Duodenal mucosa (tissue), 2 donors: ENCODE measurements at regions not wholly inside any gene's neighbourhood (a gene's known extent, or its start where the extent isn't known, plus 50 kb on each side); places are given as distances from the start of the nearest gene placed in this dataset.
"Not testable (repeated sequence)": the region's sequence is repeated elsewhere in the genome, so short reads cannot be mapped to it uniquely, and the experiment has no call there.

Experiments used
- H3K27ac ChIP-seq: one replicate; pipeline ENCODE4 v1.7.0; 2013; ENCODE audit warnings: low read depth, low read length
- H3K27me3 ChIP-seq, 2 donors: one replicate each; pipeline ENCODE4 v1.7.0; 2013; ENCODE audit warnings: low read length in 2 of 2, control low read depth in 1 of 2; ENCODE audit not compliant: insufficient read depth in 2 of 2, control insufficient read depth in 1 of 2
- H3K36me3 ChIP-seq, 2 donors: one replicate each; pipeline ENCODE4 v1.7.0; 2013; ENCODE audit warnings: low read length in 2 of 2, control low read depth in 1 of 2; ENCODE audit not compliant: insufficient read depth in 2 of 2, control insufficient read depth in 1 of 2
- H3K4me1 ChIP-seq, 2 donors: one replicate each; pipeline ENCODE4 v1.7.0; 2013; ENCODE audit warnings: low read length in 2 of 2, control low read depth in 1 of 2; ENCODE audit not compliant: insufficient read depth in 2 of 2, control insufficient read depth in 1 of 2
- H3K4me3 ChIP-seq, 2 donors: one replicate each; pipeline ENCODE4 v1.7.0; 2013; ENCODE audit warnings: low read length in 2 of 2, low read depth in 1 of 2
- H3K9ac ChIP-seq, 2 donors: one replicate each; pipeline ENCODE4 v1.7.0; 2013; ENCODE audit warnings: low read length in 2 of 2, low read depth in 1 of 2
- H3K9me3 ChIP-seq, 2 donors: one replicate each; pipeline ENCODE4 v1.7.0; 2013; ENCODE audit warnings: low read length in 2 of 2, control low read depth in 1 of 2; ENCODE audit not compliant: control insufficient read depth in 1 of 2

GRCh38 chr11:29219531-29219930 lies 797.3 kb downstream of the KCNA4 start:
- not testable (repeated sequence) for H3K4me3 ChIP-seq, H3K27ac ChIP-seq, H3K36me3 ChIP-seq, H3K9ac ChIP-seq, H3K9me3 ChIP-seq, H3K4me1 ChIP-seq, H3K27me3 ChIP-seq

GRCh38 chr11:29217901-29218300 lies 798.9 kb downstream of the KCNA4 start:
- H3K27me3 ChIP-seq = no peaks in the 10 kb centered on the region
- H3K9me3 ChIP-seq = peaks cover 0 to 2% of the 10 kb centered on the region in 2 donors
- no peak overlapping the region for H3K4me3 ChIP-seq
- H3K9ac ChIP-seq = no peak overlapping the region
- H3K36me3 ChIP-seq = no peaks in the 10 kb centered on the region
- no peaks in the 10 kb centered on the region for H3K4me1 ChIP-seq
- H3K27ac ChIP-seq = no peak overlapping the region

- H3K27me3 ChIP-seq = no peaks in the 10 kb centered on the region
- no peaks in the 10 kb centered on the region for H3K36me3 ChIP-seq
- no peak overlapping the region for H3K4me3 ChIP-seq
- peaks cover 0 to 2% of the 10 kb centered on the region in 2 donors for H3K9me3 ChIP-seq
- no peak overlapping the region for H3K9ac ChIP-seq
- no peak overlapping the region for H3K27ac ChIP-seq
- H3K4me1 ChIP-seq = no peaks in the 10 kb centered on the region
Observed at GRCh38 chr11:29214833-29215232, 802.0 kb downstream of the KCNA4 start.

GRCh38 chr11:29211202-29211601 lies 805.6 kb downstream of the KCNA4 start:
- no peak overlapping the region for H3K27ac ChIP-seq
- no peak overlapping the region for H3K9ac ChIP-seq
- H3K27me3 ChIP-seq = no peaks in the 10 kb centered on the region
- H3K4me1 ChIP-seq = no peaks in the 10 kb centered on the region
- no peak overlapping the region for H3K4me3 ChIP-seq
- no peaks in the 10 kb centered on the region for H3K36me3 ChIP-seq
- H3K9me3 ChIP-seq = no peaks in the 10 kb centered on the region

GRCh38 chr11:29210426-29210825 lies 806.4 kb downstream of the KCNA4 start:
- Histone ChIP-seq H3K4me1 (no peaks in the 10 kb centered on the region), H3K4me3 (no peak overlapping the region), H3K9ac (no peak overlapping the region), H3K9me3 (no peaks in the 10 kb centered on the region), H3K27ac (no peak overlapping the region), H3K27me3 (no peaks in the 10 kb centered on the region), H3K36me3 (no peaks in the 10 kb centered on the region)

- no peaks in the 10 kb centered on the region for H3K9me3 ChIP-seq
- H3K27ac ChIP-seq = no peak overlapping the region
- H3K4me3 ChIP-seq = no peak overlapping the region
- H3K4me1 ChIP-seq = no peaks in the 10 kb centered on the region
- H3K9ac ChIP-seq = no peak overlapping the region
- H3K36me3 ChIP-seq = no peaks in the 10 kb centered on the region
- no peaks in the 10 kb centered on the region for H3K27me3 ChIP-seq
Observed at GRCh38 chr11:29208117-29208516, 808.7 kb downstream of the KCNA4 start.

GRCh38 chr11:29200791-29201562 lies 815.9 kb downstream of the KCNA4 start:
- Histone ChIP-seq H3K9me3 (no peaks in the 10 kb centered on the region), H3K4me3 (peak overlapping the region; percentile 36 to 41), H3K27me3 (no peaks in the 10 kb centered on the region), H3K27ac (no peak overlapping the region), H3K4me1 (no peaks in the 10 kb centered on the region), H3K36me3 (no peaks in the 10 kb centered on the region), H3K9ac (no peak overlapping the region)

- H3K4me1 ChIP-seq = no peaks in the 10 kb centered on the region
- H3K27me3 ChIP-seq = no peaks in the 10 kb centered on the region
- no peaks in the 10 kb centered on the region for H3K9me3 ChIP-seq
- H3K9ac ChIP-seq = no peak overlapping the region
- no peak overlapping the region for H3K27ac ChIP-seq
- no peaks in the 10 kb centered on the region for H3K36me3 ChIP-seq
- H3K4me3 ChIP-seq = no peak overlapping the region
Observed at GRCh38 chr11:29190313-29190712, 826.5 kb downstream of the KCNA4 start.

- Histone ChIP-seq H3K27me3 (no peaks in the 10 kb centered on the region), H3K9ac (no peak overlapping the region), H3K4me3 (no peak overlapping the region), H3K36me3 (no peaks in the 10 kb centered on the region), H3K27ac (no peak overlapping the region), H3K9me3 (no peaks in the 10 kb centered on the region), H3K4me1 (no peaks in the 10 kb centered on the region)
Observed at GRCh38 chr11:29187215-29187614, 829.6 kb downstream of the KCNA4 start.

GRCh38 chr11:29184939-29185890 lies 831.6 kb downstream of the KCNA4 start:
- Histone ChIP-seq H3K9me3 (no peaks in the 10 kb centered on the region), H3K9ac (no peak overlapping the region), H3K27ac (no peak overlapping the region), H3K27me3 (no peaks in the 10 kb centered on the region), H3K4me1 (no peaks in the 10 kb centered on the region), H3K36me3 (no peaks in the 10 kb centered on the region), H3K4me3 (no peak overlapping the region)
